ENCODE measurements at regions not wholly inside any gene's neighbourhood (a gene's known extent, or its start where the extent isn't known, plus 50 kb on each side); places are given as distances from the start of the nearest gene placed in this dataset.

GRCh38 chr2:144876013-144876412 lies 356.1 kb upstream of the ZEB2 start:
- TF ChIP-seq, protein P1, sequence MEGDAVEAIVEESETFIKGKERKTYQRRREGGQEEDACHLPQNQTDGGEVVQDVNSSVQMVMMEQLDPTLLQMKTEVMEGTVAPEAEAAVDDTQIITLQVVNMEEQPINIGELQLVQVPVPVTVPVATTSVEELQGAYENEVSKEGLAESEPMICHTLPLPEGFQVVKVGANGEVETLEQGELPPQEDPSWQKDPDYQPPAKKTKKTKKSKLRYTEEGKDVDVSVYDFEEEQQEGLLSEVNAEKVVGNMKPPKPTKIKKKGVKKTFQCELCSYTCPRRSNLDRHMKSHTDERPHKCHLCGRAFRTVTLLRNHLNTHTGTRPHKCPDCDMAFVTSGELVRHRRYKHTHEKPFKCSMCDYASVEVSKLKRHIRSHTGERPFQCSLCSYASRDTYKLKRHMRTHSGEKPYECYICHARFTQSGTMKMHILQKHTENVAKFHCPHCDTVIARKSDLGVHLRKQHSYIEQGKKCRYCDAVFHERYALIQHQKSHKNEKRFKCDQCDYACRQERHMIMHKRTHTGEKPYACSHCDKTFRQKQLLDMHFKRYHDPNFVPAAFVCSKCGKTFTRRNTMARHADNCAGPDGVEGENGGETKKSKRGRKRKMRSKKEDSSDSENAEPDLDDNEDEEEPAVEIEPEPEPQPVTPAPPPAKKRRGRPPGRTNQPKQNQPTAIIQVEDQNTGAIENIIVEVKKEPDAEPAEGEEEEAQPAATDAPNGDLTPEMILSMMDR (IDR thresholded peaks at IDR 0.05), result no peak
- TF ChIP-seq POLR2A (IDR thresholded peaks at IDR 0.05) (no peak), EP300 (IDR thresholded peaks at IDR 0.05) (no peak)
